Body of pancreas (tissue), 4 donors: ENCODE measurements at regions not wholly inside any gene's neighbourhood (a gene's known extent, or its start where the extent isn't known, plus 50 kb on each side); places are given as distances from the start of the nearest gene placed in this dataset.

Experiments used
- ATAC-seq: fragments of 150-250 bp; one replicate; pipeline ENCODE4 v1.9.1; 2016
- DNase-seq, 4 donors: peaks; one replicate each; pipeline ENCODE4 v3.0.0-alpha.2; 2019
- H3K27ac ChIP-seq, 4 donors: fragments of 200-600 bp; sonication (generic); 1 replicate in 3 of 4; 2 replicates in 1 of 4; pipeline versions ENCODE4 v1.5.1 to v1.6.1; 2016 to 2019; ENCODE audit warnings: mild to moderate bottlenecking in 1 of 4, mixed read lengths in 1 of 4, moderate library complexity in 1 of 4
- H3K27me3 ChIP-seq, 2 donors: fragments of 200-600 bp; sonication (generic); one replicate each; pipeline ENCODE4 v1.6.0; 2016; ENCODE audit warnings: mild to moderate bottlenecking in 1 of 2
- H3K36me3 ChIP-seq, 2 donors: fragments of 200-600 bp; sonication (generic); replicated peaks in 1 of 2; 2 replicates each; pipeline ENCODE4 v1.5.1; 2016; ENCODE audit warnings: low read depth in 2 of 2; ENCODE audit not compliant: insufficient read depth in 1 of 2
- H3K4me1 ChIP-seq: fragments of 200-600 bp; sonication (generic); one replicate; pipeline ENCODE4 v1.6.0; 2016
- H3K4me3 ChIP-seq, 2 donors: fragments of 200-600 bp; sonication (generic); 1 replicate in 1 of 2; 2 replicates in 1 of 2; pipeline ENCODE4 v1.5.1; 2016 to 2019
- H3K9me3 ChIP-seq, 3 donors: fragments of 200-600 bp; sonication (generic); 1 replicate in 2 of 3; 2 replicates in 1 of 3; pipeline ENCODE4 v1.5.1; 2016
- CTCF ChIP-seq, 7 experiments: fragments of 450-650 bp in 4 of 7; fragments of 200-600 bp in 3 of 7; sonication (generic) in 3 of 7; IDR thresholded peaks; one replicate each; pipeline ENCODE4 v1.5.1; 2016 to 2019; ENCODE audit warnings: antibody characterized with exemption in 7 of 7
- POLR2A ChIP-seq, 3 donors: fragments of 450-650 bp; IDR thresholded peaks; one replicate each; pipeline ENCODE4 v1.6.1; 2016; ENCODE audit warnings: antibody characterized with exemption in 3 of 3, mild to moderate bottlenecking in 2 of 3
- WGBS, 2 donors: methylation state at CpG; one replicate each; pipeline ENCODE4 v1.1.5; 2017; 5-methylcytosine and 5-hydroxymethylcytosine counted together
- intact Hi-C: fragments of 100-400 bp; cut with DNase I; formaldehyde crosslinking; loops from one replicate; pipeline ENCODE4 v1.15.1; 2023

- ATAC-seq: no peak
- DNase-seq: no peak
- Histone ChIP-seq H3K27ac (no peak overlapping the region), H3K9me3 (no peaks in the 10 kb centered on the region), H3K4me3 (no peak overlapping the region), H3K27me3 (no peaks in the 10 kb centered on the region), H3K36me3 (no peaks in the 10 kb centered on the region), H3K4me1 (no peaks in the 10 kb centered on the region)
- intact Hi-C loops: no loop called here
- TF ChIP-seq CTCF (IDR thresholded peaks at IDR 0.05) (no peak), POLR2A (IDR thresholded peaks at IDR 0.05) (no peak)
- 21% methylated on average over 5 of the region's 5 CpGs for WGBS, 2 donors
Observed at GRCh38 chr3:77780278-77780996, 740.5 kb downstream of the ROBO2 start.

GRCh38 chr3:77786216-77786615 lies 746.3 kb downstream of the ROBO2 start:
- DNase-seq (no peak), ATAC-seq (no peak)
- no peaks in the 10 kb centered on the region for H3K36me3 ChIP-seq
- 39 to 56% methylated on average over 1 of the region's 1 CpG for WGBS, 2 donors
- H3K4me3 ChIP-seq: no peak overlapping the region
- TF ChIP-seq CTCF (IDR thresholded peaks at IDR 0.05) (no peak), POLR2A (IDR thresholded peaks at IDR 0.05) (no peak)
- H3K4me1 ChIP-seq: no peaks in the 10 kb centered on the region
- no peaks in the 10 kb centered on the region for H3K27me3 ChIP-seq
- no peak overlapping the region for H3K27ac ChIP-seq
- intact Hi-C loops: no loop called here
- no peaks in the 10 kb centered on the region for H3K9me3 ChIP-seq

- DNase-seq: no peak
- Histone ChIP-seq H3K27ac (no peak overlapping the region), H3K36me3 (no peaks in the 10 kb centered on the region), H3K9me3 (no peaks in the 10 kb centered on the region), H3K4me1 (no peaks in the 10 kb centered on the region), H3K27me3 (no peaks in the 10 kb centered on the region), H3K4me3 (no peak overlapping the region)
- WGBS, 2 donors: 11% methylated on average over 5 of the region's 5 CpGs
- intact Hi-C loops: no loop called here
- TF ChIP-seq POLR2A (IDR thresholded peaks at IDR 0.05) (no peak), CTCF (IDR thresholded peaks at IDR 0.05) (no peak)
- no peak for ATAC-seq
Observed at GRCh38 chr3:77795013-77795412, 755.1 kb downstream of the ROBO2 start.

GRCh38 chr3:77799278-77799677 lies 759.4 kb downstream of the ROBO2 start:
- TF ChIP-seq CTCF (IDR thresholded peaks at IDR 0.05) (no peak), POLR2A (IDR thresholded peaks at IDR 0.05) (no peak)
- Histone ChIP-seq H3K36me3 (no peaks in the 10 kb centered on the region), H3K4me3 (no peak overlapping the region), H3K4me1 (no peaks in the 10 kb centered on the region), H3K27ac (no peak overlapping the region), H3K27me3 (no peaks in the 10 kb centered on the region), H3K9me3 (no peaks in the 10 kb centered on the region)
- intact Hi-C loops: no loop called here
- 53 to 62% methylated on average over 5 of the region's 5 CpGs for WGBS, 2 donors
- DNase-seq (no peak), ATAC-seq (no peak)

- WGBS, 2 donors: 44 to 53% methylated on average over 1 of the region's 1 CpG
- no peaks in the 10 kb centered on the region for H3K4me1 ChIP-seq
- H3K9me3 ChIP-seq: no peaks in the 10 kb centered on the region
- intact Hi-C loops: no loop called here
- no peak for TF ChIP-seq POLR2A (IDR thresholded peaks at IDR 0.05)
- no peak for TF ChIP-seq CTCF (IDR thresholded peaks at IDR 0.05)
- H3K27ac ChIP-seq: no peak overlapping the region
- H3K4me3 ChIP-seq: no peak overlapping the region
- H3K36me3 ChIP-seq: no peaks in the 10 kb centered on the region
- no peaks in the 10 kb centered on the region for H3K27me3 ChIP-seq
- DNase-seq: no peak
- no peak for ATAC-seq
Observed at GRCh38 chr3:77800893-77801292, 761.0 kb downstream of the ROBO2 start.
